22Rv1 (cell line): ENCODE measurements at regions not wholly inside any gene's neighbourhood (a gene's known extent, or its start where the extent isn't known, plus 50 kb on each side); places are given as distances from the start of the nearest gene placed in this dataset.

Experiments used
- ZFX ChIP-seq: fragments of 450-650 bp; IDR thresholded peaks from 2 replicates; pipeline ENCODE4 v1.6.1; 2017; ENCODE audit warnings: antibody characterized with exemption, borderline replicate concordance
- TF ChIP-seq, protein P1 (sequence below): fragments of 450-650 bp; IDR thresholded peaks from 2 replicates; pipeline ENCODE4 v1.5.1; 2017; ENCODE audit warnings: mild to moderate bottlenecking

DNA sequence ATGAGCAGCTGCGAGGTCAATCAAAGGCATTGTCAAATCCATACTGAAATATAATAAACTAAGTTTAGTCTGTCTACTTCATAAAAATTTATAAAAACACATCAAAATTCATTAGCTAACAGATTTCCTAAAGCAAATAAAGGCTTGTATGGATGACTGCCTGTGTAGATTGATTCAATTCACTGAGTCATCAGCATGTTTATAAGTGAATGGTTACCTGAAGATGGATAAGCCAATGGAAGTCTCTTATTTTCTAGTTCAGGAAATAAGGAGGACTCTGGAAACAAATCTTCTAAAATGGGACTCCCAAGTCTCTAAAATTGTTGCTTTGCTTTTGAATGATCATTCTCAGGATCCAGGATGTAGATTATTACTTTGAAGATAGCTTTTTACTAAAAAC is 57.0 kb upstream of the HNRNPA3 start:
- TF ChIP-seq, protein P1, sequence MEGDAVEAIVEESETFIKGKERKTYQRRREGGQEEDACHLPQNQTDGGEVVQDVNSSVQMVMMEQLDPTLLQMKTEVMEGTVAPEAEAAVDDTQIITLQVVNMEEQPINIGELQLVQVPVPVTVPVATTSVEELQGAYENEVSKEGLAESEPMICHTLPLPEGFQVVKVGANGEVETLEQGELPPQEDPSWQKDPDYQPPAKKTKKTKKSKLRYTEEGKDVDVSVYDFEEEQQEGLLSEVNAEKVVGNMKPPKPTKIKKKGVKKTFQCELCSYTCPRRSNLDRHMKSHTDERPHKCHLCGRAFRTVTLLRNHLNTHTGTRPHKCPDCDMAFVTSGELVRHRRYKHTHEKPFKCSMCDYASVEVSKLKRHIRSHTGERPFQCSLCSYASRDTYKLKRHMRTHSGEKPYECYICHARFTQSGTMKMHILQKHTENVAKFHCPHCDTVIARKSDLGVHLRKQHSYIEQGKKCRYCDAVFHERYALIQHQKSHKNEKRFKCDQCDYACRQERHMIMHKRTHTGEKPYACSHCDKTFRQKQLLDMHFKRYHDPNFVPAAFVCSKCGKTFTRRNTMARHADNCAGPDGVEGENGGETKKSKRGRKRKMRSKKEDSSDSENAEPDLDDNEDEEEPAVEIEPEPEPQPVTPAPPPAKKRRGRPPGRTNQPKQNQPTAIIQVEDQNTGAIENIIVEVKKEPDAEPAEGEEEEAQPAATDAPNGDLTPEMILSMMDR: no peak
- no peak for TF ChIP-seq ZFX
